ENCODE measurements at regions not wholly inside any gene's neighbourhood (a gene's known extent, or its start where the extent isn't known, plus 50 kb on each side); places are given as distances from the start of the nearest gene placed in this dataset.

DNA sequence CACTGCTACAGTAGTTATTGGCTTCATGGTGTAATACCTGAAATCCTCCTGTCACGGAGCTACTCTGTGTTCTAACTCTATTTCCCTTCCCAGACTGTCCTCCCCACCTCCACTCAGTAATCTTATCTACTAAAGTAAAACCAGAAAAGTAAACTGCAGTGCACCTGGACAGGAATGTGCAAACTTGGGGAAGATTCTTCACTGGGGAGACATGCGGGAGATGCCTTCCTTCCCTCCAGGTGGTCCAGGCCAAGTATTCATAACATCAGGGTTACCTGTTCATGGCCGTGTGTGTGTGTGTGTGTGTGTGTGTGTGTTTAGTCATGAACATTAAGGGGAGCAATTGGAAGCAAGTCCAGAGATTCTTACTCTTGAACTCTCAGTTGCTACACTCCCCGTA, 84.1 kb downstream of the IFNG start:
- Histone ChIP-seq H3K9me3 (ENCODE audit: low read length) (no peaks in the 10 kb centered on the region), H3K36me3 (replicated peaks in 1 of 2; ENCODE audit: control insufficient read depth in 1 of 2, insufficient read depth in 2 of 2, low read length in 2 of 2) (no peaks in the 10 kb centered on the region), H4K20me1 (ENCODE audit: insufficient read depth, low read length) (no peaks in the 10 kb centered on the region), H3K27ac (ENCODE audit: extremely low read length, insufficient read depth, low read length) (no peak overlapping the region), H3K4me2 (ENCODE audit: low read depth, low read length) (no peak overlapping the region), H3K27me3 (ENCODE audit: control insufficient read depth in 1 of 2, insufficient read depth in 2 of 2, low read length in 2 of 2) (peaks cover 0 to 3% of the 10 kb centered on the region in 2 experiments; a peak in 1 of 5 replicates), H3K4me3 (replicated peaks in 1 of 3; ENCODE audit: insufficient read depth in 1 of 3, low read depth in 2 of 3, low read length in 3 of 3) (no peak overlapping the region), H2AFZ (ENCODE audit: low read length) (no peak overlapping the region), H3K79me2 (ENCODE audit: insufficient read depth, low read length) (no peaks in the 10 kb centered on the region), H3K4me1 (ENCODE audit: insufficient read depth, low read length) (no peaks in the 10 kb centered on the region), H3K9ac (ENCODE audit: insufficient read depth, low read depth, low read length) (no peak overlapping the region)
- POLR2A ChIA-PET: no interaction called here
- 4% methylated on average over 4 of the region's 4 CpGs for WGBS (ENCODE audit: low lambda C conversion rate)
- intact Hi-C loops (cut with micrococcal nuclease; ENCODE audit: unreplicated experiment): no loop called here
- TF ChIP-seq SRF (IDR thresholded peaks at IDR 0.05; ENCODE audit: low read depth, low read length) (no peak), SOX6 (IDR thresholded peaks at IDR 0.05) (no peak), SOX6 (CRISPR knock-in tag; IDR thresholded peaks at IDR 0.05) (no peak), NONO (IDR thresholded peaks at IDR 0.05) (no peak), NONO (CRISPR knock-in tag; conservative IDR thresholded peaks at IDR 0.05) (no peak), GATAD2A (CRISPR knock-in tag; IDR thresholded peaks at IDR 0.05) (no peak), ZNF326 (CRISPR knock-in tag; IDR thresholded peaks at IDR 0.05; ENCODE audit: borderline replicate concordance) (no peak), POLR2AphosphoS2 (IDR thresholded peaks at IDR 0.05; ENCODE audit: low read depth, low read length) (no peak), ZNF264 (CRISPR knock-in tag; IDR thresholded peaks at IDR 0.05) (no peak), KLF11 (CRISPR knock-in tag; IDR thresholded peaks at IDR 0.05) (no peak), SETDB1 (CRISPR knock-in tag; IDR thresholded peaks at IDR 0.05; ENCODE audit: borderline replicate concordance) (no peak), ZNF776 (CRISPR knock-in tag; IDR thresholded peaks at IDR 0.05) (no peak)
- TF ChIP-seq, protein P1, sequence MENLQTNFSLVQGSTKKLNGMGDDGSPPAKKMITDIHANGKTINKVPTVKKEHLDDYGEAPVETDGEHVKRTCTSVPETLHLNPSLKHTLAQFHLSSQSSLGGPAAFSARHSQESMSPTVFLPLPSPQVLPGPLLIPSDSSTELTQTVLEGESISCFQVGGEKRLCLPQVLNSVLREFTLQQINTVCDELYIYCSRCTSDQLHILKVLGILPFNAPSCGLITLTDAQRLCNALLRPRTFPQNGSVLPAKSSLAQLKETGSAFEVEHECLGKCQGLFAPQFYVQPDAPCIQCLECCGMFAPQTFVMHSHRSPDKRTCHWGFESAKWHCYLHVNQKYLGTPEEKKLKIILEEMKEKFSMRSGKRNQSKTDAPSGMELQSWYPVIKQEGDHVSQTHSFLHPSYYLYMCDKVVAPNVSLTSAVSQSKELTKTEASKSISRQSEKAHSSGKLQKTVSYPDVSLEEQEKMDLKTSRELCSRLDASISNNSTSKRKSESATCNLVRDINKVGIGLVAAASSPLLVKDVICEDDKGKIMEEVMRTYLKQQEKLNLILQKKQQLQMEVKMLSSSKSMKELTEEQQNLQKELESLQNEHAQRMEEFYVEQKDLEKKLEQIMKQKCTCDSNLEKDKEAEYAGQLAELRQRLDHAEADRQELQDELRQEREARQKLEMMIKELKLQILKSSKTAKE (CRISPR knock-in tag; IDR thresholded peaks at IDR 0.05; ENCODE audit: borderline replicate concordance): no peak
- TF ChIP-seq, protein P2, sequence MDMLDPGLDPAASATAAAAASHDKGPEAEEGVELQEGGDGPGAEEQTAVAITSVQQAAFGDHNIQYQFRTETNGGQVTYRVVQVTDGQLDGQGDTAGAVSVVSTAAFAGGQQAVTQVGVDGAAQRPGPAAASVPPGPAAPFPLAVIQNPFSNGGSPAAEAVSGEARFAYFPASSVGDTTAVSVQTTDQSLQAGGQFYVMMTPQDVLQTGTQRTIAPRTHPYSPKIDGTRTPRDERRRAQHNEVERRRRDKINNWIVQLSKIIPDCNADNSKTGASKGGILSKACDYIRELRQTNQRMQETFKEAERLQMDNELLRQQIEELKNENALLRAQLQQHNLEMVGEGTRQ (IDR thresholded peaks at IDR 0.05; ENCODE audit: low read depth, low read length): no peak
- TF ChIP-seq, protein P2 (CRISPR knock-in tag; IDR thresholded peaks at IDR 0.05; ENCODE audit: borderline replicate concordance): no peak
- in situ Hi-C loops (cut with HindIII; ENCODE audit: extremely low pct_ligation_motif_present, low pct_unique_long_range_greater_than_20kb): no loop called here
- FAIRE-seq (no peak), DNase-seq (ENCODE audit: low spot score) (no peak), ATAC-seq (no peak)
- CTCF ChIA-PET (ENCODE audit: low intra/inter-chr PET ratio, low total read pairs): no interaction called here
- BruUV-seq (replicated peaks): no TSS peak

All from HepG2 (cell line).